ENCODE measurements at regions not wholly inside any gene's neighbourhood (a gene's known extent, or its start where the extent isn't known, plus 50 kb on each side); places are given as distances from the start of the nearest gene placed in this dataset.

DNA sequence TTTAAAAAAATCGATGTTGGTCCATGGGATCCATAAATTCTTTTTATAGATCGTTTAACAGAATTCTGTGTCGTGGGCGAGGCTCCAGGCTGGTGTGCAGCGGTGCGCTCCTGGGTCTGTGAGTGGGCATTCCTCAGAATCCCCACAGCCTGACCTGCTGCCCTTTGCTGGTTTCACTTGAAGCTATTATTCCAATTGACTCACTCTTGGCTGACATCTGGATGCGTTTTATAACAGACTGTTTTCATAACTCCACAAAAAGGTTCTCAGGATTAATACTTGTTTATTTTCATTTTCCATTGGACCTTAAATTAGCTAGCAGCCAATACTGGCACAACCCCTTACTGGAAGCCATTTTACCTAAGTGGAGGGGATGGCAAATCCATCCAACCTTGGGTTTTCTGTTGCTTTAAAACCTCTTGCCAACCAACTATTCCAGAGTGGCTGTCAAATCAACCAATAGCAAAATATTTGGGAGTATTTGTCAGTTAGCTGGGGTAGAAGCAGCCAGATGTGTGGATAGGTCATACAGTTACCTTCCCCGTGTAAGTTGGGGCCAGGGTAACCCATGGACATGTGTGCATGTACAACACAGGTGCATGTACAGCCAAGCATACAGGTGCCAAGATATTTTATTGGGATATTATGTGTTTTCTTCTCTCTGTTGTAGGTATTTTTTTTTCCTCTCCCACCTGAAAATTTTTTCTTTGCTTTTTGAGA is 160.7 kb upstream of the ZNF32 start:
- ATAC-seq = peak; percentile 66
- TF ChIP-seq ZFP3 (CRISPR knock-in tag; IDR thresholded peaks at IDR 0.05) (no peak), ZNF8 (CRISPR knock-in tag; IDR thresholded peaks at IDR 0.05) (no peak), SNAI2 (CRISPR knock-in tag; IDR thresholded peaks at IDR 0.05) (no peak), ZFP30 (CRISPR knock-in tag; IDR thresholded peaks at IDR 0.05) (no peak), RARB (CRISPR knock-in tag; IDR thresholded peaks at IDR 0.05) (no peak), ZC3H10 (CRISPR knock-in tag; IDR thresholded peaks at IDR 0.05) (no peak), ZNF70 (CRISPR knock-in tag; IDR thresholded peaks at IDR 0.05) (no peak), OSR1 (CRISPR knock-in tag; IDR thresholded peaks at IDR 0.05) (no peak), ESRRG (CRISPR knock-in tag; IDR thresholded peaks at IDR 0.05) (no peak), PPARA (CRISPR knock-in tag; IDR thresholded peaks at IDR 0.05; ENCODE audit: borderline replicate concordance) (no peak), GLIS3 (CRISPR knock-in tag; IDR thresholded peaks at IDR 0.05) (no peak), CREB5 (CRISPR knock-in tag; IDR thresholded peaks at IDR 0.05; ENCODE audit: low read depth) (no peak), TOX (CRISPR knock-in tag; IDR thresholded peaks at IDR 0.05; ENCODE audit: borderline replicate concordance) (no peak), ISL1 (CRISPR knock-in tag; IDR thresholded peaks at IDR 0.05) (no peak), CSRNP3 (CRISPR knock-in tag; IDR thresholded peaks at IDR 0.05) (no peak), TCF4 (CRISPR knock-in tag; IDR thresholded peaks at IDR 0.05; ENCODE audit: borderline replicate concordance) (no peak)
- TF ChIP-seq, protein P1, sequence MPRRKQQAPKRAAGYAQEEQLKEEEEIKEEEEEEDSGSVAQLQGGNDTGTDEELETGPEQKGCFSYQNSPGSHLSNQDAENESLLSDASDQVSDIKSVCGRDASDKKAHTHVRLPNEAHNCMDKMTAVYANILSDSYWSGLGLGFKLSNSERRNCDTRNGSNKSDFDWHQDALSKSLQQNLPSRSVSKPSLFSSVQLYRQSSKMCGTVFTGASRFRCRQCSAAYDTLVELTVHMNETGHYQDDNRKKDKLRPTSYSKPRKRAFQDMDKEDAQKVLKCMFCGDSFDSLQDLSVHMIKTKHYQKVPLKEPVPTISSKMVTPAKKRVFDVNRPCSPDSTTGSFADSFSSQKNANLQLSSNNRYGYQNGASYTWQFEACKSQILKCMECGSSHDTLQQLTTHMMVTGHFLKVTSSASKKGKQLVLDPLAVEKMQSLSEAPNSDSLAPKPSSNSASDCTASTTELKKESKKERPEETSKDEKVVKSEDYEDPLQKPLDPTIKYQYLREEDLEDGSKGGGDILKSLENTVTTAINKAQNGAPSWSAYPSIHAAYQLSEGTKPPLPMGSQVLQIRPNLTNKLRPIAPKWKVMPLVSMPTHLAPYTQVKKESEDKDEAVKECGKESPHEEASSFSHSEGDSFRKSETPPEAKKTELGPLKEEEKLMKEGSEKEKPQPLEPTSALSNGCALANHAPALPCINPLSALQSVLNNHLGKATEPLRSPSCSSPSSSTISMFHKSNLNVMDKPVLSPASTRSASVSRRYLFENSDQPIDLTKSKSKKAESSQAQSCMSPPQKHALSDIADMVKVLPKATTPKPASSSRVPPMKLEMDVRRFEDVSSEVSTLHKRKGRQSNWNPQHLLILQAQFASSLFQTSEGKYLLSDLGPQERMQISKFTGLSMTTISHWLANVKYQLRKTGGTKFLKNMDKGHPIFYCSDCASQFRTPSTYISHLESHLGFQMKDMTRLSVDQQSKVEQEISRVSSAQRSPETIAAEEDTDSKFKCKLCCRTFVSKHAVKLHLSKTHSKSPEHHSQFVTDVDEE (CRISPR knock-in tag; IDR thresholded peaks at IDR 0.05) = no peak
- TF ChIP-seq, protein P2, sequence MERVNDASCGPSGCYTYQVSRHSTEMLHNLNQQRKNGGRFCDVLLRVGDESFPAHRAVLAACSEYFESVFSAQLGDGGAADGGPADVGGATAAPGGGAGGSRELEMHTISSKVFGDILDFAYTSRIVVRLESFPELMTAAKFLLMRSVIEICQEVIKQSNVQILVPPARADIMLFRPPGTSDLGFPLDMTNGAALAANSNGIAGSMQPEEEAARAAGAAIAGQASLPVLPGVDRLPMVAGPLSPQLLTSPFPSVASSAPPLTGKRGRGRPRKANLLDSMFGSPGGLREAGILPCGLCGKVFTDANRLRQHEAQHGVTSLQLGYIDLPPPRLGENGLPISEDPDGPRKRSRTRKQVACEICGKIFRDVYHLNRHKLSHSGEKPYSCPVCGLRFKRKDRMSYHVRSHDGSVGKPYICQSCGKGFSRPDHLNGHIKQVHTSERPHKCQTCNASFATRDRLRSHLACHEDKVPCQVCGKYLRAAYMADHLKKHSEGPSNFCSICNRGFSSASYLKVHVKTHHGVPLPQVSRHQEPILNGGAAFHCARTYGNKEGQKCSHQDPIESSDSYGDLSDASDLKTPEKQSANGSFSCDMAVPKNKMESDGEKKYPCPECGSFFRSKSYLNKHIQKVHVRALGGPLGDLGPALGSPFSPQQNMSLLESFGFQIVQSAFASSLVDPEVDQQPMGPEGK (CRISPR knock-in tag; IDR thresholded peaks at IDR 0.05; ENCODE audit: borderline replicate concordance) = no peak
- TF ChIP-seq, protein P3, sequence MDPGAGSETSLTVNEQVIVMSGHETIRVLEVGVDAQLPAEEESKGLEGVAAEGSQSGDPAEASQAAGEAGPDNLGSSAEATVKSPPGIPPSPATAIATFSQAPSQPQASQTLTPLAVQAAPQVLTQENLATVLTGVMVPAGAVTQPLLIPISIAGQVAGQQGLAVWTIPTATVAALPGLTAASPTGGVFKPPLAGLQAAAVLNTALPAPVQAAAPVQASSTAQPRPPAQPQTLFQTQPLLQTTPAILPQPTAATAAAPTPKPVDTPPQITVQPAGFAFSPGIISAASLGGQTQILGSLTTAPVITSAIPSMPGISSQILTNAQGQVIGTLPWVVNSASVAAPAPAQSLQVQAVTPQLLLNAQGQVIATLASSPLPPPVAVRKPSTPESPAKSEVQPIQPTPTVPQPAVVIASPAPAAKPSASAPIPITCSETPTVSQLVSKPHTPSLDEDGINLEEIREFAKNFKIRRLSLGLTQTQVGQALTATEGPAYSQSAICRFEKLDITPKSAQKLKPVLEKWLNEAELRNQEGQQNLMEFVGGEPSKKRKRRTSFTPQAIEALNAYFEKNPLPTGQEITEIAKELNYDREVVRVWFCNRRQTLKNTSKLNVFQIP (CRISPR knock-in tag; IDR thresholded peaks at IDR 0.05; ENCODE audit: borderline replicate concordance, low read depth) = no peak

DNA sequence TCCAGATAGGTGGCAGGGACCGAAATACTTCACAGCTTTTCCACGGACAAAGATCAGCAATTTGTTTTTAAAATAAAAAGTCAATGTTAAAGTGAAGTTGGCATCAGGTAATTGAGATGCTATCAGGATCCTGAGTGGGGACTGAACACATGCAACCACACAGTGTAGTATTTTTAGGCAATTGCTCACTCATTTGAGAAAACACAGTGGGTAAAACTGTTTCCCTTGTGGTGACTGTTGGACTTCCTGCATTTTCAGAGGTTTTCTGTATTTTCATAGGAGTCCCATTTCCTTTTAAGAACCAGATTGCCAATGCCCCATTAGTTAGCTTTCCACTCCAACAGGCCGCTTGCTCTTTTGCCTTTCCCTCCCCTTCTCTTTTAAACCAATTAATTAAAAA is 159.5 kb upstream of the ZNF32 start:
- no peak for ATAC-seq
- TF ChIP-seq, protein P2 (CRISPR knock-in tag; IDR thresholded peaks at IDR 0.05; ENCODE audit: borderline replicate concordance) = no peak
- TF ChIP-seq ZC3H10 (CRISPR knock-in tag; IDR thresholded peaks at IDR 0.05) (no peak), ESRRG (CRISPR knock-in tag; IDR thresholded peaks at IDR 0.05) (no peak), ISL1 (CRISPR knock-in tag; IDR thresholded peaks at IDR 0.05) (no peak), PPARA (CRISPR knock-in tag; IDR thresholded peaks at IDR 0.05; ENCODE audit: borderline replicate concordance) (no peak), ZFP30 (CRISPR knock-in tag; IDR thresholded peaks at IDR 0.05) (no peak), SNAI2 (CRISPR knock-in tag; IDR thresholded peaks at IDR 0.05) (no peak), ZNF8 (CRISPR knock-in tag; IDR thresholded peaks at IDR 0.05) (no peak), BACH2 (CRISPR knock-in tag; IDR thresholded peaks at IDR 0.05; ENCODE audit: borderline replicate concordance) (no peak), TOX (CRISPR knock-in tag; IDR thresholded peaks at IDR 0.05; ENCODE audit: borderline replicate concordance) (no peak), TCF4 (CRISPR knock-in tag; IDR thresholded peaks at IDR 0.05; ENCODE audit: borderline replicate concordance) (no peak), ZFP3 (CRISPR knock-in tag; IDR thresholded peaks at IDR 0.05) (no peak), CREB5 (CRISPR knock-in tag; IDR thresholded peaks at IDR 0.05; ENCODE audit: low read depth) (no peak), RARB (CRISPR knock-in tag; IDR thresholded peaks at IDR 0.05) (no peak), CSDC2 (CRISPR knock-in tag; IDR thresholded peaks at IDR 0.05) (no peak)
- TF ChIP-seq, protein P3 (CRISPR knock-in tag; IDR thresholded peaks at IDR 0.05; ENCODE audit: borderline replicate concordance, low read depth) = no peak

Measured in SK-N-SH treated with all-trans-retinoic acid at 6 μM for 48 hours (cell line).